CD14-positive monocyte (primary cell): ENCODE measurements at regions not wholly inside any gene's neighbourhood (a gene's known extent, or its start where the extent isn't known, plus 50 kb on each side); places are given as distances from the start of the nearest gene placed in this dataset.

Experiments used
- DNase-seq, 3 donors: peaks; one replicate each; pipeline ENCODE4 v3.0.0-alpha.2; 2011 to 2022
- H2AFZ ChIP-seq: 2 replicates; pipeline ENCODE4 v1.6.0; 2012; ENCODE audit warnings: mild to moderate bottlenecking, low read depth, low read length, inconsistent platforms; ENCODE audit not compliant: insufficient read depth, poor library complexity, severe bottlenecking
- H3K27ac ChIP-seq, 2 donors: 1 replicate in 1 of 2; 2 replicates in 1 of 2; pipeline ENCODE4 v1.5.1; 2012 to 2013; ENCODE audit warnings: low read length in 2 of 2, control low read depth in 1 of 2, inconsistent platforms in 1 of 2, low read depth in 1 of 2, mild to moderate bottlenecking in 1 of 2
- H3K27me3 ChIP-seq, 2 donors: one replicate each; pipeline versions ENCODE4 v1.6.0 to v1.6.1; 2011 to 2013; ENCODE audit warnings: low read length in 2 of 2; ENCODE audit not compliant: control insufficient read depth in 2 of 2, insufficient read depth in 2 of 2
- H3K36me3 ChIP-seq, 2 donors: replicated peaks in 1 of 2; 1 replicate in 1 of 2; 2 replicates in 1 of 2; pipeline versions ENCODE4 v1.5.1 to v1.6.1; 2012 to 2013; ENCODE audit warnings: low read length in 2 of 2, control low read depth in 1 of 2, inconsistent platforms in 1 of 2, mild to moderate bottlenecking in 1 of 2; ENCODE audit not compliant: insufficient read depth in 2 of 2, control insufficient read depth in 1 of 2
- H3K4me1 ChIP-seq, 2 donors: 1 replicate in 1 of 2; 2 replicates in 1 of 2; pipeline versions ENCODE4 v1.5.1 to v1.6.1; 2012 to 2013; ENCODE audit warnings: low read length in 2 of 2, control low read depth in 1 of 2, inconsistent platforms in 1 of 2, mild to moderate bottlenecking in 1 of 2, moderate library complexity in 1 of 2; ENCODE audit not compliant: insufficient read depth in 2 of 2, control insufficient read depth in 1 of 2
- H3K4me2 ChIP-seq: replicated peaks from 2 replicates; pipeline ENCODE3; 2012; ENCODE audit warnings: low read length, moderate library complexity, mild to moderate bottlenecking; ENCODE audit not compliant: poor library complexity, severe bottlenecking; ENCODE audit errors: extremely low read depth
- H3K4me3 ChIP-seq, 3 experiments: fragments of 200-600 bp in 1 of 3; sonication (generic) in 1 of 3; replicated peaks in 1 of 3; 1 replicate in 2 of 3; 2 replicates in 1 of 3; pipeline ENCODE4 v1.5.1; 2011 to 2013; ENCODE audit warnings: low read length in 3 of 3, mild to moderate bottlenecking in 3 of 3, control low read depth in 2 of 3, low read depth in 2 of 3, inconsistent platforms in 1 of 3, moderate library complexity in 1 of 3
- H3K79me2 ChIP-seq: 2 replicates; pipeline ENCODE4 v1.6.0; 2012; ENCODE audit warnings: mild to moderate bottlenecking, control low read depth, inconsistent platforms, low read length, moderate library complexity; ENCODE audit not compliant: insufficient read depth
- H3K9ac ChIP-seq: 2 replicates; pipeline ENCODE4 v1.6.0; 2017; ENCODE audit warnings: low read length, mild to moderate bottlenecking; ENCODE audit not compliant: insufficient read depth, poor library complexity, severe bottlenecking
- H3K9me3 ChIP-seq, 2 donors: replicated peaks in 1 of 2; 1 replicate in 1 of 2; 2 replicates in 1 of 2; pipeline versions ENCODE4 v1.5.1 to v1.6.1; 2012 to 2013; ENCODE audit warnings: low read length in 2 of 2, control low read depth in 1 of 2; ENCODE audit not compliant: control insufficient read depth in 1 of 2, insufficient read depth in 1 of 2
- H4K20me1 ChIP-seq: 2 replicates; pipeline ENCODE4 v1.6.0; 2012; ENCODE audit warnings: mild to moderate bottlenecking, low read length, control low read depth, moderate library complexity; ENCODE audit not compliant: insufficient read depth
- H3K27ac Mint-ChIP-seq, 7 donors: one replicate each; pipeline ENCODE4 v1.8.0; 2020; ENCODE audit warnings: mild to moderate bottlenecking in 7 of 7, mixed read lengths in 7 of 7, moderate library complexity in 6 of 7, inconsistent platforms in 2 of 7
- H3K27me3 Mint-ChIP-seq, 3 donors: one replicate each; pipeline ENCODE4 v1.8.0; 2021 to 2022; ENCODE audit warnings: low read depth in 3 of 3, mild to moderate bottlenecking in 3 of 3, mixed read lengths in 3 of 3, moderate library complexity in 3 of 3, inconsistent platforms in 1 of 3
- H3K36me3 Mint-ChIP-seq, 2 donors: one replicate each; pipeline ENCODE4 v1.8.0; 2020; ENCODE audit warnings: mixed read lengths in 2 of 2, inconsistent platforms in 1 of 2, mild to moderate bottlenecking in 1 of 2
- H3K4me1 Mint-ChIP-seq: one replicate; pipeline ENCODE4 v1.8.0; 2020; ENCODE audit warnings: mild to moderate bottlenecking, mixed read lengths
- H3K4me3 Mint-ChIP-seq, 2 donors: one replicate each; pipeline ENCODE4 v1.8.0; 2020; ENCODE audit warnings: mild to moderate bottlenecking in 2 of 2, mixed read lengths in 2 of 2, moderate library complexity in 1 of 2
- H3K9me3 Mint-ChIP-seq, 7 donors: one replicate each; pipeline ENCODE4 v1.8.0; 2020 to 2022; ENCODE audit warnings: mixed read lengths in 7 of 7, mild to moderate bottlenecking in 6 of 7, moderate library complexity in 6 of 7, inconsistent platforms in 2 of 7
- CTCF ChIP-seq: fragments of 200-600 bp; IDR thresholded peaks from one replicate; pipeline ENCODE4 v1.8.0; 2022; ENCODE audit warnings: antibody characterized with exemption, mild to moderate bottlenecking
- WGBS: methylation state at CpG from one replicate; pipeline ENCODE4 v1.1.5; 2013; ENCODE audit warnings: missing lambda C conversion rate; ENCODE audit not compliant: insufficient coverage; 5-methylcytosine and 5-hydroxymethylcytosine counted together
- intact Hi-C, 2 donors: fragments of 100-400 bp; cut with micrococcal nuclease; formaldehyde crosslinking; loops; one replicate each; pipeline versions ENCODE4 v1.15.0 to v1.15.1; 2023

- peaks cover 0 to 2% (median 0%) of the 10 kb centered on the region in 7 donors for H3K9me3 Mint-ChIP-seq
- Histone ChIP-seq H3K27ac (no peak overlapping the region), H3K9me3 (no peaks in the 10 kb centered on the region), H4K20me1 (no peaks in the 10 kb centered on the region), H3K4me3 (no peak overlapping the region), H3K27me3 (no peaks in the 10 kb centered on the region), H3K9ac (no peak overlapping the region), H3K4me2 (no peak overlapping the region), H2AFZ (no peak overlapping the region), H3K4me1 (no peaks in the 10 kb centered on the region), H3K79me2 (no peaks in the 10 kb centered on the region), H3K36me3 (no peaks in the 10 kb centered on the region)
- no peak overlapping the region for H3K27ac Mint-ChIP-seq
- DNase-seq: no peak
- H3K27me3 Mint-ChIP-seq: no peaks in the 10 kb centered on the region
- no peaks in the 10 kb centered on the region for H3K4me1 Mint-ChIP-seq
- intact Hi-C loops: no loop called here
- TF ChIP-seq CTCF: no peak
- no CpG with 5 or more reads among the region's 3 CpGs for WGBS
- no peak overlapping the region for H3K4me3 Mint-ChIP-seq
- H3K36me3 Mint-ChIP-seq: no peaks in the 10 kb centered on the region
Observed at GRCh38 chr6:49003348-49003747, 459.7 kb downstream of the MMUT start.

- Histone ChIP-seq H2AFZ (no peak overlapping the region), H4K20me1 (no peaks in the 10 kb centered on the region), H3K36me3 (no peaks in the 10 kb centered on the region), H3K27ac (no peak overlapping the region), H3K79me2 (no peaks in the 10 kb centered on the region), H3K9me3 (no peaks in the 10 kb centered on the region), H3K4me1 (no peaks in the 10 kb centered on the region), H3K9ac (no peak overlapping the region), H3K27me3 (no peaks in the 10 kb centered on the region), H3K4me3 (no peak overlapping the region), H3K4me2 (no peak overlapping the region)
- no peak for DNase-seq
- Mint-ChIP-seq H3K4me3 (no peak overlapping the region), H3K9me3 (peaks cover 0 to 3% (median 0%) of the 10 kb centered on the region in 7 donors), H3K36me3 (no peaks in the 10 kb centered on the region), H3K27me3 (no peaks in the 10 kb centered on the region), H3K4me1 (no peaks in the 10 kb centered on the region), H3K27ac (no peak overlapping the region)
- intact Hi-C loops: no loop called here
- TF ChIP-seq CTCF: no peak
Observed at GRCh38 chr6:49001856-49002541, 461.1 kb downstream of the MMUT start.
